HTR-8/SVneo (cell line): ENCODE measurements at regions not wholly inside any gene's neighbourhood (a gene's known extent, or its start where the extent isn't known, plus 50 kb on each side); places are given as distances from the start of the nearest gene placed in this dataset.

Source experiments
- DNase-seq: peaks from one replicate; pipeline ENCODE4 v3.0.0; 2011; ENCODE audit warnings: low spot score, mixed read lengths; ENCODE audit not compliant: insufficient read length
- FAIRE-seq: peaks from 2 replicates; lab custom pipeline; 2011; peaks lifted over from hg19 to GRCh38; lab: Jason Lieb, UNC

DNA sequence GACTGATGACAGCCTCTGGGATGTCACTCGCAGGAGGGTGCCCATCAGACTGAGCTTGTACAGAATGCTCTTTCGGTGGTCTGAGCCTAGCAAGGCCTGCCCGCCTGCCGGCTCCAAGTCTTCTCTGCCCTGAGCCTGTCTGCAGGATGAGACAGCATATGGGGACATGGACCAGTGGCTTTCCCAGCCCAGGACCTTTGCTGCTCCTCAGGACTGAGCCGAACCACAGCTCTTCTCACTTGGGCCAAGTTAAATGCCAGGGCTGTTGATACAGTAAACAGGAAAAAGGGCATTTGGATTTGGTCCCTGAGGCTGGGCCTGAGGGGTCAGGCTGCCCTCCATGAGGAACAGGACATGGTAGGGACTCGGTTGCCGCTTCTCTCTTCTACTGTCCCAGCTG is 64.3 kb upstream of the EPS8L3 start:
- no peak for FAIRE-seq
- DNase-seq = no peak

DNA sequence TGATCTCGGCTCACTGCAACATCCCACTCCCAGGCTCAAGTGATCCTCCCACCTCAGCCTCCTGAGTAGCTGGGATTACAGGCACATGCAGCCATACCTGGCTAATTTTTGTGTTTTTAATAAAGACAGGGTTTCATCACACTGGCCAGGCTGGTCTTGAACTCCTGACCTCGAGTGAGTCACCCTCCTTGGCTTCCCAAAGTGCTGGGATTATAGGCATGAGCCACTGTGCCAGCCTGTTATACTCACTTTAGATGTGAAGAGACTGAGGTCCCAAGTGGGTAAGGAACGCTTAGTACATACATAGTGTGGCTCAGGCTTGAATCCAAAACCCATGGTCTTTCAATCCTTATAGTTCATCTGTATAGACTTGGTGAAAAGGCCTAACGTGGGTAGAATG is 63.7 kb upstream of the EPS8L3 start:
- no peak for DNase-seq
- FAIRE-seq = no peak

DNA sequence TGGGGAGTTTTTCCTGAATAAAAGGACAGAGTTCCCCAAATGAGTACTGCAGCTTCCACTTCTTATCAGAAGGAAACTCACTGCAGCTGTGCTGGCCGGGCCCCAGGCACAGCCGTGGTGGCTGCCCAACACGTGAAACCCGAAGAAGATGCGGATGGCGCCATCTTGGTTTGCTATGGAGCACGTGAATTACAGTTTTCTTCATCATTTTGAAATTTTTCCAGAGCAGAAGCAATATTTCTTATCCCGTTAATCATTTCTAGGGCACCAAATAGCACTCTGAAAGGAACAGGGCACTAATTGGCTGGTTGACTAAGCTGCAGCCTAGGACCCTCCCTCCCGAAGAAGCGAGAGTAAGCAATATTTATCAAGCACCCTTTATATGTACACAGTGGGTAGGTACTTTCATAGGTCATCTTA is 63.2 kb upstream of the EPS8L3 start:
- DNase-seq (no peak), FAIRE-seq (no peak)

DNA sequence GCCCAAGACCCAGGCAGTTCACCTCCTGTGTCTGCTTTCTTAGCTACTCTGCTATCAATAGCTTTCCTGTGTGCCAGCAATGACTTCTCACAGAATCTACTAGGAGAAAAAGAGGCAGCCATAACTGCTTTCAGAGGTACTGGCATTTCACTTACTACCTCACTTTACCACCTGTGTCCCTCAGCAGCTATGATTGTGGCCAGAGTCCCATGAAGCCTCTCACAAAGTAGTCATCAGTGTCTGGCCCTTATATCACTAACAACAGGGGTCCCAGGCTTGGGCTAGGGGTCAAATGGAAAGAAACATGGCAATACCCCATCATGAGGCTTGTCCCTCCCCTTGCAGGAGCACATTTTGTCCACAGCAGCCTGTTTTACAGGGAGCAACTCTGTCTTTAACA is 62.7 kb upstream of the EPS8L3 start:
- DNase-seq (no peak), FAIRE-seq (no peak)

DNA sequence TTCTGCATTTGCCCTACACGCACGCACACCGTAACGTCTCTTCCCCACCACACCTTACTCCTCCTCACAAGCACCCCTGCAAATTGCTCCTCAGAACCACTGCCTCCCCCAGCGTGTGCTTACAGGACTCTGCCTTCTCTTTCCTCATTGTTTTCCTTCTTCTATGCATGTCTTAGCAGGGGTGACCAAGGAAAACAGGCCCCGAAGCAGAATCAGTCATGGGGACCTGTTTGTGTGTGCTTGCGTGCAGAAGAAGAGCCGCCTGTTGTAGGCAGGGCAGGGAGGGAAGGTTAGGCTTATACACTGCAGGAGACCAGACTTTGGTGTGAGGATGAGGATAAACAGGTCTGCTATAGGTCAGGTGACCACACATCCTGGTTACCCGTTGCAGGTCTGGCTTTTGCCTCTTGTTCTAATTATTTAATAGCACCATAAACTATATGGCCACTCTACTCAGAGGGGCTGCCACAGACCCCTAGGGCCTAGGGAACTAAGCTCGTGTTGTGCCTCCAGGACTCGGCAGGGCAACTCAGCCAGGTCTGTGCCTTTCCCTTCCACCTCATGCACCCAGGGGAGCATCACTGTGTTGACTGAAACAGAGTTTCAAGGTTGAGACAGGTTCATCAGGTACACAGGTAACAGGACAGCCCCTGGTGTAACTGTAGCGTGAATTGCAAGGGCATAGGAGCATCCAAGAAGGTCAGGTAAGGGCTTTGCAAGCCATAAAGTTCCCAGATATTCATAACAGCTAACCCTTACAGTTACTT is 60.8 kb upstream of the EPS8L3 start:
- no peak for DNase-seq
- FAIRE-seq = no peak

DNA sequence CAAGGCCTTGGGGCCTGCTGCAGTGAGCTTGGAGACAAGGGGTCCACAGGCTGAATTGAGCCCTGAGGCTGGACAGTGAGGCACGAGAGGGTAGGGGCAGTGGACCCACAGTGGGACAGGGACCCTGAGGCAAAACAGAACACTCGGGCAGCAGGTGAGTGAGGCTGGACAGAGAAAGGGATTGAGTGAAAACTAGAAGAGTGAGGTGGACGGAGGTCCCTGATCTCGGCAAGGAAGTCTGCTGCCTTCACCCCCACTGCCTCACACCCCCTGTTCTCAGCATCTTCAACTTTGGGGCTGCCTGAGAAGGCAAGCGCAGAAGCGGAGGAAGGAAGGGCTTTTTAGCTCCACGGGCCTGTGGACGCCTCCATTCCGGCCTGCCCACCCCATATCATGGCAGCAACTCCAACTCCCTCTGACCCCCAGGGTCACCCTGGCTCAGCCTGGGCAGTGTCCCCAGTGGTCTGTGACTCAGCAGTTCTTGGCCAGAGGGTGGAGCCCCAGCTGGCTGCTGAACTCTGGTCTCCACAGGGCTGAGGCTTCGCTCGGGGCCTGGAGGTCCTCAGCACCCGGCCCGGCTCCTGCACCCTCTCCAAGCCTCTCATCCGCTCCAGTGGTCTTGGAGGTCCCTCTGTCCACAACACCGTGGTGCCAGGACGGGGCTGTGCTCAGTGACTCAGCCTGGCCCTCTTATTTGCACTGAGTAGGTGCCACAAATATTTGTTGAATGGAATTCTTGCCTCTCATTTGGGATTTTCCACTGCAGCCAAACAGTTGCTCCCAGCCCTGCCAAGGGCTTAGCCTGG is 60.0 kb upstream of the EPS8L3 start:
- no peak for FAIRE-seq
- DNase-seq = no peak

DNA sequence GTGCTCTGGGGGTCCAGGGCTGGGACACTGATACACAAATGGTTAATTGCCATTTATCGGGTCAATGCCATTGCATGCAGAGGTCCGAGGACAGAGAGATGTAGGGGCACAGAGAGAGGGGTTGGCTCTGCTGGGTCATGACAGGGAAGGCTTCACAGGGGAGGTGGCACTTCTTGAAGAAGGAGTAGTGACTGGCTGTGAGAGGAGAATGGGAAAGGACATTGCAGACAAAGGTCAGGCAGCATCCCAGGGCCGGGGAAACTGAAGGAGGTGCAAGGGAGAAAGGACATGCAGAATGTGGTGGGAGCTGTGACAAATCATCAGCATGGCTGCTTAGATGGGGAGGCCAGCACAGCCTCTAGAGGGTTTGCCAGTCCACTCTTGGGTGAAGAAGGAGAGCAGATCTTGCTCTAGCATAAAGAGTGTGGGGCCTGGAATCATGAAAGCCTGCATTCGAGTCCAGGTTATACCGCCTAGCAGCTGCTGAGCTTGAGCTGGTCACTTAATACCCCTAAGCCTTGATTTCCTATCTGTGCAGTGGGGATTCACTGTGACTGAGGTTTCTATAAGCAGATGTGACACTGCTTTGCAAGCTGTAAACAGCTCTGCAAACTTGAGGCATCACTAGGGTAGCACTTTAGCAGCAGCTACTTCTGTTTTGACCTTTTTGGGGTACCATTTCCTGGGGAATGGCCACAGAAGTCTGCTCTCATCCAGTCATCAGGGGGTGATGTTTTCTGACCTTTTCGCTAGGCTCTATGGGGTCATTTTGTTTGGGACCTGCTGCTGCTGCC is 59.2 kb upstream of the EPS8L3 start:
- FAIRE-seq (no peak), DNase-seq (no peak)

DNA sequence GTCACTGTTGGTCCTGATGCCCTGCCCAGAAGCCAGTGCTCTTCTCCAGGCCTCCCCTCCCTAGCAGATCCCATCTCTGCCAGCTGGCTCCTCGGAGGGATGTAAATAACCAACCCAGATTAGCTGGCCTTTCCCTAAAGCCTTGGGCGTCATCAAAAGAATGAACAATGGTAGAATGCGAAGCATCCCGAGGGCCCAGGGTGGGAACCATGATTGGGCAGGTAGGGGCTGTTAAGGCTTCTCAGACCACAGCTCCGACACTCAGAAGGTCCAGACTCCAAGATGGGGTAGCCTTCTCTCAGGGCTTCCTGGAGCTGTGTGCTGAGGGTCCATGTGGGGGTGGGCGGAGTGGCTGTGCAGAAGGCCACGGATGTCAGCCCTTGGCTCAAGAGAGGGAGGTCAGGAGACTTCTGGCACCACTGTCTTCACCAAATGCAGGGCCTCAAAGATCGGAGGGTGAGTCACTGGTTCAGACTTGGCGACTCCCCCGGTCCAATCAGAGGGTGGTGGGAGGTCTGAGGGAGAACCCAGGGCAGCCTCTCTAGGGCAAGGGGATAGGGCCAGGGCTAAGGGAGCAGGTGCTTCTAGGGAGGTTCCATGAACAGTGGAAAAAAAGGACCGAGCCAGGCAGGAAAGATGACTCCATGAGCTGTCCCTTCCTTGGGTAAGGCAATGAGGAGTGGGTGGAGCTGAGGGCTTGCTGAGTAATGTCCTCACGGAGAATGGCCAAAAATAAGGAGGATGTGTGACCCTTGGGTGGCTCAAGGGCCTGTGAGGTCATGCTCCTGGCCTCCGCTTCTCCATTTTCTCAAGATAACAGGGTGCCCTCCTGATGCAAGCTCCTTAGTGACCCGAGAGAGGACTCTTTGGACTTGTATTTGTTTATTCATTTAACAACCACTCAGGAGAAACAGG is 58.4 kb upstream of the EPS8L3 start:
- DNase-seq (no peak), FAIRE-seq (no peak)

DNA sequence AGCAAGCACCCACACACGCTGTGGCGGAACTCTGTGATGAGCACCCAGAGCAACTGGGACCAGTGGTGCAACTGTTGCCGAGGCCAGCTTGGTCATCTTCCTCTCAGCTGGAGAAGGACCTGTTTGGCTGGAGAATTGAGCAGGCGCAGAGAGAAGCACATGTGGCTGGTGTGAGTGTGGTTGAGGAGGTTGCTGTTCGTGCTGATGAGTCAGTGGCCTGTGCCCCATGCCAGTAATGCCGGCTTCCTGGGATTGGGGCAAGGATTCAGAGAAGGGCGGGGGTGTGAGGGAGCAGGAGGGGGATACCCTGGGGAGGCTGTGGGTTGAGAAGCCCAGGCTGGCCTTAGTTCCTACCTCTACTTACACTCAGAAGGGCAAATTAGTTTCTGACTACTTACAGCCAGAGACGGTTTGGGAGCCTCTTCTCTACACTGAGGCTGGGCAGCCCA is 57.5 kb upstream of the EPS8L3 start:
- no peak for FAIRE-seq
- peak; percentile 68 for DNase-seq

DNA sequence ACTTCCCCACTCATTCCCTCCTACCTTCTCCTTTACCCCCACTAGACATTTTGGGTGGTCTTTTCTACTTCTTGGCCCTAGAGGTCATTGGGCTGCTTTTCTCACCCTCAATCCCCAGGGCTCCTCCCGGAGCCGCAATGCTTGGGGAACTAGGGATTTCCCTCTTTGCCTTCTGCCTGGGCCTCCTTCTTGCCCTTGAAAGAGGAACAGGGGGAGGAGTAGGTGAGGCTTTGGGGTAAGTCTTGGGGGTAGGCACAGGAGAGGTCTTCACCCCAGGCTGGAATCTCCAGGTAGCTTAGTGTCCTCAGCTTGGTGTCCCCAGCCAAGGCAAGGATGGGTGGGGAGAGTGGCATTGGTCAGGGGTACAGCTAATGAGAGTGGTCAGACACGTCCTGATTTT is 56.2 kb upstream of the EPS8L3 start:
- DNase-seq (no peak), FAIRE-seq (no peak)

DNA sequence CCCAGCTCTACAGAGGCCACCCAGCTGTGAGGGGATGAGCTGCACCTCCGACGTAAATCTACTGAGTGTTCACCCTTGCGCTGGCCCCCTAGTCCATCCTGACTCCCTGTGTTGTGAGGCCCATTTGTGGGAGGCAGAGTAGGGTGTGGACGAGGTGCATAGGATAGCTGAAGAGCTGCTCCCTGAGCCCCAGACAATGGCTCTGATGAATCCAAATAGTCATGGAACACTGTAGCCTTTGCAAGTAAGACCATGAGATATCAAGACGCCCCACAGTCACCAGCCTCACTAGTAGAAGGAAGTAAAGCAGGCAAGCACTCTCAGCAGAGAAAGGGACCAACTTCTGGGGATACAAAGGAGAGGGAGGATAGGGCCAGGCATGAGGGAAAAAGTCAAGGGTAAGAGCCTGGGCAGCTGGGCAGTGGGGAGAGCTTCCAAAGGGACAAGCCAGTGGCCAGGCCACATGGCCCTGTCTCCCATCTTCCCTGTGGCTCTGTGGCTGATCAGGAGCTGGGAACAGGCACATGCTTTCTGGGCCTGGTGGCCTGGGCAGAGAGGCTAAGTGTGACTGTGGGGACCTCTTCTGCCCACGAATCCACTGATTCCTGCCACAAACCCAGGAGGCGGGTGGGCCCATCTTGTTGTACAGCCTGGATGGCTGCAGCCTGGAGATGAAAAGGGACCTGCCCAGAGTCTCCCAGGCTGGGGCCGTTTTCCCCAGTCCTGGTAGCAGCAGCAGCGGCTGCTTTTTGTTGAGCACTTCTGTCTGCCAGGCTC is 55.5 kb upstream of the EPS8L3 start:
- DNase-seq = no peak
- no peak for FAIRE-seq

DNA sequence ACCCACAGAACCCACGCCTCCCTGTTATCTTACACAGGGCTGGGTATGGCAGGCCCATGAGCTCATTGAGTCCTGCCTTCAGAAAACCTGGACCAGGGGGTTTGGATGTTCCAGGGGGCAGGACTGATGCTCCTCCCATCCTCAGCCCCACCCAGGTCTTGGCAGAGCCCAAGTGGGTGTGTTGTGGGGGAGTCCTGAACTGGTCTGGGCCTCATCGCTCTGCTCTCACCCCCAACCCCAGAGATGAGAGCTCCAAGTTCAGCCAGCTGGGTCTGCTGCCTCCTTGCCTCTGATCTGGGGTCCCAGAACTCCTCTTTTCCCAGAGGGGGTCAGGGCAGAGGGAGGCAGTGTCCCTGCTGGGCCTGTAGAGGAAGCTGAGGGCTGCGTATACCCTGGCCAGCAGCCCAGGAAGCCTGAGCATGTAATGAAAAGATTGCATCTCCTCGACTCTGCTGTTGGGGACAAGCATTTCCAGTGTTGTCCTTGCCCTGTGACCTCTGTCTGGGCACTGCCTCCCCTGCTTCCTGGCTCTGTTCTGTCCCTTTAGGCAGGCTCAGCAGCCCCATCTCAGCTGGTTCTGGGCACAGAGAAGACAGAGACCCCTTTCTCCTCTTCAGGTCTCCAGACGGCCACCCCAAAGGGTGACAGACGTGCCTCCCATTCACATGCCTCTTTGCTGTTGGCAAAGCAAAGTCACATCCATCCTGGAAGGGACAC is 54.7 kb upstream of the EPS8L3 start:
- no peak for DNase-seq
- FAIRE-seq = no peak

DNA sequence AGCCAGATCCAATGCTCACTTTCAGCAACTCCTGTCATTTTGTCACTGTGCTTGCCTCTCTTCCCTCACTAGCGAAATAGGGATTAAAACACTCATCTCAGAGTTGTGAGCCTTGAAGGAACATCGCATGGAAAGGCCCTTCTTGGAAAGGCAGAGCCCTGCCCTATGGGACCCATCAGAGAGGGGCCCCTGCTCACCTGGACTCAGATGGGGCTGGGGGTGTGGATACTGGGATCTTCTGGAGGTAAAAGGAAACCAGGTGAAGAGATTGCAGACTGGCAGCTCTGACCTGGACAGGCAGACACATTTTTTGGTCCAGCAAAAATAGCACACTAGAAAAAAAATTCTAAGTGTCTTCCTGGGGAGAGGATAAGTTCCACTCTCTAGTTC is 54.2 kb upstream of the EPS8L3 start:
- DNase-seq (no peak), FAIRE-seq (no peak)

DNA sequence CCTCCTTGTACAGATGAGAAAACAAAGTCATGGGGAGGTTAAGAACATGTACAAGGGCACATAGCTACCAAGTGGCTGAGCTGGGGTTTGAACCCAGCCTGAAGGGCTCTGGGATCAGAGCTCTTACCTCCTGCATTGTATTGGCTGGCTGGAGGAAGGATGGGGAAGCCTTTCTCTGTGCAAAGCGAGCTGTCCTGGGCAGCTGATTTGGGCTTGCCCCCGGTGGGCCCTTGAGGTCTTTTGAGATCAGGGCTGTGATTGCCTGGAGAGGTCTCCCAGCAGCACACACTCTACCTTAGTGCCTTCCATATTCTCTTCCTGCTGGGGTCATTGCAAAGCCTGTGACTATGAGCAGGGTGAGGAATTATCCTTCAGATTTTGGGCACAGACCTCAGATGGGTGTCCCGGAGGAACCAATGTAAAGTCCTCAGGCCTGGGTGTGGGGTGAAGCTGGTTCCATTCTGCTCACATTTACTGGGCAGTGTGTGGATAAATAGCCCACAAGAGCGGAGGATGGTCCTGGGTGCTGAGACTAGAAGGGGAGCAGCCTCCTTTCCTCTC is 53.3 kb upstream of the EPS8L3 start:
- DNase-seq (no peak), FAIRE-seq (no peak)

DNA sequence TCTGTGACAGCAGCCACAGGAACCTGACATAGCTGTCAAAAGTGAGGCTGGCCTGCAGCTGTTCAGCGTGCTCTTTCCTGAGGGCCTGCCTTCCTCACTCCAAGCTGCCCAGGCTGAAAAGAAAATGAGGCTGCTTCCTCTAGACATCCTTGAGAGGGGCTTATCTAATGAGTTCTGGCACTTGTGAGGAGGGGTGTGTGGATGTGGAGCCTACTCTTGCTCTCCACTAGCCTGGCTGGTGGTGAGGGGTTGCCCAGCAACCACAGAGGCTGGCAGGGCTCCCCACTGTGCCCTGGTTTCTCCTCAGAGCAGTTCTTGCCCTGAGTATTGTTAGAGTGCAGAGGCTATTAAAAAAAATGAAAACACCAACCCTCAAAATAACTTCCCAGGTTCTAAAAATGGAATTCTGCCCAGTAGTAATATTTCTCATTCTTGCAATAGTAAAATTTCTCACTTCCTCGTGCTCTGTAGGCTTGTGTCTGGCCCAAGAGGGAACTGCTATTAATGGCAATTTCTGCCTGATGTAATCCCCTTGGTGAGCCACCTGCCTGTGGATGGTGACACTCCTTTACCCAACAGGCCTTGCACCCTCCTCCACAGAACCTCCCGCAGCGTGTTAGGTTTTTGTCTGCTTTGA is 52.6 kb upstream of the EPS8L3 start:
- no peak for FAIRE-seq
- DNase-seq = no peak

DNA sequence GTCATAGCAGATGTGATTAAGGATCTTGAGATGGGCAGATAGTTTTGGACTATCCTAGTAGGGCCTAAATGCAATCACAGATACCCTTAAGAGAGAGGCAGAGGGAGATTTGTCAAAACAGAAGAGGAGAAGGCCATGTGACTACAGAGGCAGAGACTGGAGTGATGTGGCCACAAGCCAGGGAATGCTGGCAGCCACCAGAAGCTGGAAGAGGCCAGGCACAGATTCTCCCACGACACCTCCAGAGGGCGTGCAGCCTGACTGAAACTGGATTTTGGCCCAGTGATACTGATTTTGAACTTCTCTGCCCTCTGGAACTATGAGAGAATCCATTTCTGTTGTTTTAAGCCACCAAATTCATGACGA is 52.1 kb upstream of the EPS8L3 start:
- FAIRE-seq (no peak), DNase-seq (no peak)

DNA sequence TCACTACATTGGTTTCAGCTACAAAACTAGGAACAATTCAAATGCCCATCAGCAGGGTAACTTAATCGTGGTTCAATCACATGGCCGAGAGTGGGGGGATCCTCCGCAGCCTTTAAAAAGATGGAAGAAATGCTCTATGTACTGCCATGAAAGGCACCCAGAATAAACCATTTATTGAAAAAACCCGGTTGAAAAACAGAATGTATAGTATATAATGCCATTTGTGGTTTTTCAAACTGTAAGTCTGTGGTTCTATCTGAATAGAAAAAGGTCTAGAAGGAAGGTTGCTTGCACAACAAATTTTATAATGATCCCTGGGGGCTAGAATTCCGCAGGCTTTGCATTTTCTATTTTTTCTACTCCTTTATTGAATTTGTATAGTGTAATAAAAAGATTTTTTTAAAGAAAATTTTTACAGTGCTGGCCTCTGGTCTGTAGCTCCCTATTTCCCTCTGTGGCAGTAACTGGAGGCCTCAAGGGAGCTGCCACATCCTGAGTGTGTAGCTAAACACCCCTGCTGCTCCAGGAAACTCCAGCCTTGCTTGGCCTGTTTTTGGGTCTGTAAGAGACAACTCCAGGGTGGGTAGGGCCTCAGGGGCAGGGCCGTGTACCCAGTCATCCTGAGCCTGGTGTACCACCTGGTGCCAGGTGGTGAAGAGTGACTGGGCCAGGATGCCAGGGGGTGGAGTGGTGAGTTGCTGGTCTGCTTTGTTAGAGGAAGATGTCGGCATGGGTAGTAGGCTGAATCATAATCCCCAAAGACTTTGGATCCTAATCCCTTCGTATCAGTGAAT is 51.5 kb upstream of the EPS8L3 start:
- no peak for DNase-seq
- FAIRE-seq = no peak
